Suprapubic skin (tissue), 4 donors: ENCODE measurements at regions not wholly inside any gene's neighbourhood (a gene's known extent, or its start where the extent isn't known, plus 50 kb on each side); places are given as distances from the start of the nearest gene placed in this dataset.

Experiments used
- DNase-seq, 2 donors: peaks; one replicate each; pipeline ENCODE4 v3.0.0-alpha.2; 2019; ENCODE audit warnings: low spot score in 2 of 2
- H3K27ac ChIP-seq: fragments of 200-600 bp; sonication (generic); one replicate; pipeline ENCODE4 v1.5.1; 2019
- H3K27me3 ChIP-seq: fragments of 200-600 bp; sonication (generic); one replicate; pipeline ENCODE4 v1.5.1; 2019
- H3K36me3 ChIP-seq: fragments of 200-600 bp; sonication (generic); one replicate; pipeline ENCODE4 v1.5.1; 2019
- H3K4me1 ChIP-seq: fragments of 200-600 bp; sonication (generic); one replicate; pipeline ENCODE4 v1.5.1; 2019
- H3K4me3 ChIP-seq: fragments of 200-600 bp; sonication (generic); one replicate; pipeline ENCODE4 v1.5.1; 2019; ENCODE audit warnings: mild to moderate bottlenecking
- H3K9me3 ChIP-seq: fragments of 200-600 bp; sonication (generic); one replicate; pipeline ENCODE4 v1.5.1; 2019
- CTCF ChIP-seq, 2 donors: fragments of 200-600 bp in 1 of 2; fragments of 450-650 bp in 1 of 2; sonication (generic) in 1 of 2; IDR thresholded peaks; one replicate each; pipeline ENCODE4 v1.5.1; 2016 to 2019; ENCODE audit warnings: antibody characterized with exemption in 2 of 2, mild to moderate bottlenecking in 1 of 2, moderate library complexity in 1 of 2
- EP300 ChIP-seq: sonication (generic); formaldehyde crosslinking; IDR thresholded peaks from one replicate; pipeline ENCODE4 v1.6.1; 2017; ENCODE audit warnings: antibody characterized with exemption
- POLR2A ChIP-seq, 2 donors: fragments of 450-650 bp; IDR thresholded peaks; one replicate each; pipeline ENCODE4 v1.6.1; 2017; ENCODE audit warnings: antibody characterized with exemption in 2 of 2, mild to moderate bottlenecking in 2 of 2, moderate library complexity in 2 of 2
- POLR2AphosphoS5 ChIP-seq, 3 donors: sonication (generic); formaldehyde crosslinking; IDR thresholded peaks; one replicate each; pipeline ENCODE4 v1.6.1; 2017; ENCODE audit warnings: antibody characterized with exemption in 3 of 3
- WGBS: methylation state at CpG from one replicate; pipeline ENCODE4 v1.1.5; 2018; 5-methylcytosine and 5-hydroxymethylcytosine counted together

- no peak for DNase-seq
- 76% methylated on average over 5 of the region's 5 CpGs for WGBS
- Histone ChIP-seq H3K36me3 (no peaks in the 10 kb centered on the region), H3K4me1 (no peaks in the 10 kb centered on the region), H3K27me3 (no peaks in the 10 kb centered on the region), H3K27ac (no peak overlapping the region), H3K9me3 (no peaks in the 10 kb centered on the region), H3K4me3 (no peak overlapping the region)
- TF ChIP-seq EP300 (no peak), POLR2A (IDR thresholded peaks at IDR 0.05) (no peak), POLR2AphosphoS5 (IDR thresholded peaks at IDR 0.05) (no peak), CTCF (IDR thresholded peaks at IDR 0.05) (no peak)
Observed at GRCh38 chr4:23577398-23577797, 312.4 kb downstream of the PPARGC1A start.

GRCh38 chr4:23572382-23572781 lies 317.5 kb downstream of the PPARGC1A start:
- H3K36me3 ChIP-seq, result no peaks in the 10 kb centered on the region
- no peak for TF ChIP-seq POLR2AphosphoS5 (IDR thresholded peaks at IDR 0.05)
- no peak for TF ChIP-seq EP300
- TF ChIP-seq CTCF (IDR thresholded peaks at IDR 0.05), result no peak
- no peak for TF ChIP-seq POLR2A (IDR thresholded peaks at IDR 0.05)
- no peak for DNase-seq
- no peaks in the 10 kb centered on the region for H3K9me3 ChIP-seq
- H3K27ac ChIP-seq, result no peak overlapping the region
- H3K4me3 ChIP-seq, result no peak overlapping the region
- 87% methylated on average over 4 of the region's 4 CpGs for WGBS
- H3K27me3 ChIP-seq, result no peaks in the 10 kb centered on the region
- no peaks in the 10 kb centered on the region for H3K4me1 ChIP-seq

DNA sequence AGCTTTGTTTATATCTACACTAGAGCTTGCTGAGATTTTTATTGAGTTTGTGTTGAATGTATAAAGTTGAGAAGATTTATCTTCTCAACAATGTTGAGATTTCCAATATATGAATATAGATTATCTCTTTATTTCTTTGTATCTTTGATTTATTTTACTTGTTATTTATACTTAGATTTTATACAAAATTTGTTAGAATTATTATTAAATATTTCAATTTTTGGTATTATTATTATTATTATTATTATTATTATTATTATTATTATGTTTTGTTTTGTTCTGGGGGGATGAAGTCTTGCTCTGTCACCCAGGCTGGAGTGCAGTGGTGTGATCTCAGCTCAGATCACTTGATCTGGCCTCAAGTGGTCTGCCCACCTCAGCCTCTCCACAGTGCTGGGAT lies 322.5 kb downstream of the PPARGC1A start:
- H3K4me3 ChIP-seq, result no peak overlapping the region
- H3K27ac ChIP-seq, result no peak overlapping the region
- no peaks in the 10 kb centered on the region for H3K36me3 ChIP-seq
- no peaks in the 10 kb centered on the region for H3K4me1 ChIP-seq
- H3K27me3 ChIP-seq, result no peaks in the 10 kb centered on the region
- H3K9me3 ChIP-seq, result peaks cover 4% of the 10 kb centered on the region
- no peak for TF ChIP-seq EP300
- no peak for TF ChIP-seq CTCF (IDR thresholded peaks at IDR 0.05)
- TF ChIP-seq POLR2AphosphoS5 (IDR thresholded peaks at IDR 0.05), result no peak
- TF ChIP-seq POLR2A (IDR thresholded peaks at IDR 0.05), result no peak
- no peak for DNase-seq

- no peak for DNase-seq
- no peak for TF ChIP-seq CTCF (IDR thresholded peaks at IDR 0.05)
- no peak for TF ChIP-seq EP300
- Histone ChIP-seq H3K27ac (no peak overlapping the region), H3K4me3 (no peak overlapping the region), H3K4me1 (no peaks in the 10 kb centered on the region), H3K9me3 (peaks cover 4% of the 10 kb centered on the region), H3K27me3 (no peaks in the 10 kb centered on the region), H3K36me3 (no peaks in the 10 kb centered on the region)
- WGBS, result 89% methylated on average over 2 of the region's 2 CpGs
Observed at GRCh38 chr4:23560748-23561147, 329.1 kb downstream of the PPARGC1A start.

DNA sequence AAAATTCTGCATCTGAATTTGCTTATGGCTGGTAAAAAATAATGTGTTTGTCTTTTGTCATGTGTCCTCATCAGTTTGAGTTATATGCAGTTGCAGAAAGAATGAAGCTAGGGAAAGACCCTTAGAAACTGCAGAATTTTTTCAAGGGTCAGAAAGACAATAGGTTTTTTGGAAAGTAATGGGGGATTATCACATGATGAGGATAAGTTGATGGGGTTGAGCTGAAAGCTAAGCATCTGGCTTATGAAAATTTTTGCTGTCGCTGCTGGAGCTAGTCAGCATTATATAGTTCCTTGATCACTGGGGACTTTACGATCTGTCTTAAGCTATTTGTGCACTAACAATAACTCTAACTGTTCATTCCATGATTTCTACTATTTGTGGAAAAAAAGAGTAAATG lies 331.7 kb downstream of the PPARGC1A start:
- Histone ChIP-seq H3K27ac (no peak overlapping the region), H3K4me3 (no peak overlapping the region), H3K36me3 (no peaks in the 10 kb centered on the region), H3K9me3 (no peaks in the 10 kb centered on the region), H3K4me1 (no peaks in the 10 kb centered on the region), H3K27me3 (no peaks in the 10 kb centered on the region)
- WGBS, result 80% methylated on average over 2 of the region's 2 CpGs
- no peak for DNase-seq
- TF ChIP-seq EP300, result no peak
- TF ChIP-seq POLR2A (IDR thresholded peaks at IDR 0.05), result no peak
- TF ChIP-seq CTCF (IDR thresholded peaks at IDR 0.05), result no peak
- no peak for TF ChIP-seq POLR2AphosphoS5 (IDR thresholded peaks at IDR 0.05)
